ENCODE measurements at regions not wholly inside any gene's neighbourhood (a gene's known extent, or its start where the extent isn't known, plus 50 kb on each side); places are given as distances from the start of the nearest gene placed in this dataset.

- no peaks in the 10 kb centered on the region for H3K9me3 ChIP-seq (ENCODE audit: low read depth, low read length, poor library complexity, severe bottlenecking)
- no peaks in the 10 kb centered on the region for H3K27me3 ChIP-seq (replicated peaks; ENCODE audit: insufficient read depth, low read depth, low read length, poor library complexity)
- no peak overlapping the region for H3K27ac ChIP-seq (ENCODE audit: low read depth, low read length, poor library complexity, severe bottlenecking)
- no peaks in the 10 kb centered on the region for H3K4me1 ChIP-seq (ENCODE audit: insufficient read depth, low read length, poor library complexity, severe bottlenecking)
- ChIA-PET POLR2A (ENCODE audit: low non-redundant PET) (no interaction called here), CTCF (no interaction called here)
- DNase-seq (ENCODE audit: low spot score) = no peak
- TF ChIP-seq EZH2 (IDR thresholded peaks at IDR 0.05; ENCODE audit: borderline replicate concordance, low read depth, low read length, poor library complexity, severe bottlenecking) = no peak
- no peak for TF ChIP-seq CTCF (conservative IDR thresholded peaks at IDR 0.05; ENCODE audit: low read depth, low read length)
- intact Hi-C loops (cut with micrococcal nuclease; ENCODE audit: unreplicated experiment) = no loop called here
- no peaks in the 10 kb centered on the region for H3K36me3 ChIP-seq (ENCODE audit: insufficient read depth, low read length, poor library complexity, severe bottlenecking)
- no TSS peak for BruUV-seq (replicated peaks)
- no peak overlapping the region for H3K4me3 ChIP-seq (ENCODE audit: low read depth, low read length, poor library complexity, severe bottlenecking)
These were observed 166.7 kb downstream of the C1D start for GRCh38 chr2:67896076-67896475.

- Histone ChIP-seq H3K36me3 (ENCODE audit: insufficient read depth, low read length, poor library complexity, severe bottlenecking) (no peaks in the 10 kb centered on the region), H3K27ac (ENCODE audit: low read depth, low read length, poor library complexity, severe bottlenecking) (no peak overlapping the region), H3K27me3 (replicated peaks; ENCODE audit: insufficient read depth, low read depth, low read length, poor library complexity) (no peaks in the 10 kb centered on the region), H3K9me3 (ENCODE audit: low read depth, low read length, poor library complexity, severe bottlenecking) (no peaks in the 10 kb centered on the region), H3K4me1 (ENCODE audit: insufficient read depth, low read length, poor library complexity, severe bottlenecking) (no peaks in the 10 kb centered on the region), H3K4me3 (ENCODE audit: low read depth, low read length, poor library complexity, severe bottlenecking) (no peak overlapping the region)
- TF ChIP-seq CTCF (conservative IDR thresholded peaks at IDR 0.05; ENCODE audit: low read depth, low read length) = no peak
- TF ChIP-seq EZH2 (IDR thresholded peaks at IDR 0.05; ENCODE audit: borderline replicate concordance, low read depth, low read length, poor library complexity, severe bottlenecking) = no peak
- DNase-seq (ENCODE audit: low spot score) = no peak
- intact Hi-C loops (cut with micrococcal nuclease; ENCODE audit: unreplicated experiment) = no loop called here
- no TSS peak for BruUV-seq (replicated peaks)
- POLR2A ChIA-PET (ENCODE audit: low non-redundant PET) = no interaction called here
- CTCF ChIA-PET = no interaction called here
These were observed 166.3 kb downstream of the C1D start for GRCh38 chr2:67896476-67896875.

- CTCF ChIA-PET = no interaction called here
- no peak for TF ChIP-seq EZH2 (IDR thresholded peaks at IDR 0.05; ENCODE audit: borderline replicate concordance, low read depth, low read length, poor library complexity, severe bottlenecking)
- TF ChIP-seq CTCF (conservative IDR thresholded peaks at IDR 0.05; ENCODE audit: low read depth, low read length) = no peak
- no peaks in the 10 kb centered on the region for H3K4me1 ChIP-seq (ENCODE audit: insufficient read depth, low read length, poor library complexity, severe bottlenecking)
- H3K27ac ChIP-seq (ENCODE audit: low read depth, low read length, poor library complexity, severe bottlenecking) = no peak overlapping the region
- no peak overlapping the region for H3K4me3 ChIP-seq (ENCODE audit: low read depth, low read length, poor library complexity, severe bottlenecking)
- POLR2A ChIA-PET (ENCODE audit: low non-redundant PET) = no interaction called here
- H3K9me3 ChIP-seq (ENCODE audit: low read depth, low read length, poor library complexity, severe bottlenecking) = no peaks in the 10 kb centered on the region
- no peaks in the 10 kb centered on the region for H3K27me3 ChIP-seq (replicated peaks; ENCODE audit: insufficient read depth, low read depth, low read length, poor library complexity)
- no peak for DNase-seq (ENCODE audit: low spot score)
- intact Hi-C loops (cut with micrococcal nuclease; ENCODE audit: unreplicated experiment) = no loop called here
- H3K36me3 ChIP-seq (ENCODE audit: insufficient read depth, low read length, poor library complexity, severe bottlenecking) = no peaks in the 10 kb centered on the region
- no TSS peak for BruUV-seq (replicated peaks)
These were observed 164.2 kb downstream of the C1D start for GRCh38 chr2:67898595-67898994.
